ENCODE measurements at regions not wholly inside any gene's neighbourhood (a gene's known extent, or its start where the extent isn't known, plus 50 kb on each side); places are given as distances from the start of the nearest gene placed in this dataset.

- in situ Hi-C loops (cut with HindIII; ENCODE audit: low pct_unique_long_range_greater_than_20kb, low sequenced_read_pairs): no loop called here
- BruUV-seq (replicated peaks): no TSS peak
- Histone ChIP-seq H3K4me3 (ENCODE audit: low read depth in 2 of 2, low read length in 2 of 2) (no peak overlapping the region), H3K36me3 (ENCODE audit: control insufficient read depth, insufficient read depth, low read length) (no peaks in the 10 kb centered on the region), H3K4me1 (ENCODE audit: control insufficient read depth, insufficient read depth, low read length) (no peaks in the 10 kb centered on the region), H3K27ac (ENCODE audit: low read length) (no peak overlapping the region), H3K9me3 (ENCODE audit: control insufficient read depth, insufficient read depth, low read depth, low read length) (no peaks in the 10 kb centered on the region), H3K27me3 (ENCODE audit: control insufficient read depth, insufficient read depth, low read length) (no peaks in the 10 kb centered on the region; the same call in 1 of the 2 replicates)
- ChIA-PET POLR2A (no interaction called here), CTCF (no interaction called here)
- TF ChIP-seq POLR2AphosphoS5 (IDR thresholded peaks at IDR 0.05; ENCODE audit: low read depth, low read length) (no peak), REST (IDR thresholded peaks at IDR 0.05; ENCODE audit: insufficient read depth in 1 of 2, low read depth in 2 of 2, low read length in 1 of 2) (no peak), TCF7L2 (IDR thresholded peaks at IDR 0.05; ENCODE audit: low read depth, low read length) (no peak), SIN3A (IDR thresholded peaks at IDR 0.05; ENCODE audit: borderline replicate concordance, insufficient read depth, low read depth, low read length) (no peak), CTCF (IDR thresholded peaks at IDR 0.05) (no peak)
- no peak for DNase-seq (ENCODE audit: low read depth, low spot score)
- ATAC-seq: no peak
- intact Hi-C loops (cut with micrococcal nuclease; ENCODE audit: unreplicated experiment): no loop called here
Measured at GRCh38 chr1:116454940-116455339, 81.9 kb downstream of the ATP1A1 start.

- H3K36me3 ChIP-seq (ENCODE audit: control insufficient read depth, insufficient read depth, low read length): no peaks in the 10 kb centered on the region
- intact Hi-C loops (cut with micrococcal nuclease; ENCODE audit: unreplicated experiment) (no loop called here), in situ Hi-C loops (cut with HindIII; ENCODE audit: low pct_unique_long_range_greater_than_20kb, low sequenced_read_pairs) (no loop called here)
- no peaks in the 10 kb centered on the region for H3K4me1 ChIP-seq (ENCODE audit: control insufficient read depth, insufficient read depth, low read length)
- CTCF ChIA-PET: no interaction called here
- no TSS peak for BruUV-seq (replicated peaks)
- no peak overlapping the region for H3K27ac ChIP-seq (ENCODE audit: low read length)
- H3K9me3 ChIP-seq (ENCODE audit: control insufficient read depth, insufficient read depth, low read depth, low read length): no peaks in the 10 kb centered on the region
- H3K4me3 ChIP-seq (ENCODE audit: low read depth in 2 of 2, low read length in 2 of 2): no peak overlapping the region
- no peak for ATAC-seq
- POLR2A ChIA-PET: no interaction called here
- no peak for DNase-seq (ENCODE audit: low read depth, low spot score)
- no peaks in the 10 kb centered on the region; the same call in 1 of the 2 replicates for H3K27me3 ChIP-seq (ENCODE audit: control insufficient read depth, insufficient read depth, low read length)
- TF ChIP-seq CTCF (IDR thresholded peaks at IDR 0.05) (no peak), TCF7L2 (IDR thresholded peaks at IDR 0.05; ENCODE audit: low read depth, low read length) (no peak), POLR2AphosphoS5 (IDR thresholded peaks at IDR 0.05; ENCODE audit: low read depth, low read length) (no peak), SIN3A (IDR thresholded peaks at IDR 0.05; ENCODE audit: borderline replicate concordance, insufficient read depth, low read depth, low read length) (no peak), REST (IDR thresholded peaks at IDR 0.05; ENCODE audit: insufficient read depth in 1 of 2, low read depth in 2 of 2, low read length in 1 of 2) (no peak)
Measured at GRCh38 chr1:116455509-116455908, 82.5 kb downstream of the ATP1A1 start.
